Tibial artery (tissue), 4 donors: ENCODE measurements at regions not wholly inside any gene's neighbourhood (a gene's known extent, or its start where the extent isn't known, plus 50 kb on each side); places are given as distances from the start of the nearest gene placed in this dataset.

Source experiments
- DNase-seq, 2 donors: peaks; one replicate each; pipeline ENCODE4 v3.0.0-alpha.2; 2019
- H3K27ac ChIP-seq, 2 donors: fragments of 200-600 bp; sonication (generic) in 1 of 2; 1 replicate in 1 of 2; 2 replicates in 1 of 2; pipeline ENCODE4 v1.5.1; 2018 to 2019; ENCODE audit warnings: mild to moderate bottlenecking in 1 of 2
- H3K27me3 ChIP-seq, 2 donors: fragments of 200-600 bp; sonication (generic) in 1 of 2; one replicate each; pipeline versions ENCODE4 v1.5.1 to v1.6.0; 2016 to 2019
- H3K36me3 ChIP-seq, 3 donors: fragments of 200-600 bp; sonication (generic) in 2 of 3; one replicate each; pipeline ENCODE4 v1.5.1; 2016 to 2019; ENCODE audit warnings: mild to moderate bottlenecking in 2 of 3
- H3K4me1 ChIP-seq, 4 donors: fragments of 200-600 bp; sonication (generic) in 2 of 4; 1 replicate in 3 of 4; 2 replicates in 1 of 4; pipeline ENCODE4 v1.5.1; 2016 to 2019
- H3K4me3 ChIP-seq, 2 donors: fragments of 200-600 bp; sonication (generic) in 1 of 2; 1 replicate in 1 of 2; 2 replicates in 1 of 2; pipeline ENCODE4 v1.5.1; 2018 to 2019; ENCODE audit warnings: mild to moderate bottlenecking in 2 of 2
- H3K9me3 ChIP-seq, 3 donors: fragments of 200-600 bp; sonication (generic) in 1 of 3; one replicate each; pipeline ENCODE4 v1.5.1; 2016 to 2019
- intact Hi-C: fragments of 100-400 bp; cut with DNase I; formaldehyde crosslinking; loops from one replicate; pipeline ENCODE4 v1.15.0; 2023; ENCODE audit warnings: low total_unique reads
- TF ChIP-seq, protein P1 (sequence below), 2 experiments: fragments of 200-600 bp in 1 of 2; fragments of 450-650 bp in 1 of 2; IDR thresholded peaks; one replicate each; pipeline ENCODE4 v1.5.1; 2017 to 2019; ENCODE audit warnings: antibody characterized with exemption in 2 of 2, mild to moderate bottlenecking in 1 of 2, moderate library complexity in 1 of 2

- TF ChIP-seq, protein P1, sequence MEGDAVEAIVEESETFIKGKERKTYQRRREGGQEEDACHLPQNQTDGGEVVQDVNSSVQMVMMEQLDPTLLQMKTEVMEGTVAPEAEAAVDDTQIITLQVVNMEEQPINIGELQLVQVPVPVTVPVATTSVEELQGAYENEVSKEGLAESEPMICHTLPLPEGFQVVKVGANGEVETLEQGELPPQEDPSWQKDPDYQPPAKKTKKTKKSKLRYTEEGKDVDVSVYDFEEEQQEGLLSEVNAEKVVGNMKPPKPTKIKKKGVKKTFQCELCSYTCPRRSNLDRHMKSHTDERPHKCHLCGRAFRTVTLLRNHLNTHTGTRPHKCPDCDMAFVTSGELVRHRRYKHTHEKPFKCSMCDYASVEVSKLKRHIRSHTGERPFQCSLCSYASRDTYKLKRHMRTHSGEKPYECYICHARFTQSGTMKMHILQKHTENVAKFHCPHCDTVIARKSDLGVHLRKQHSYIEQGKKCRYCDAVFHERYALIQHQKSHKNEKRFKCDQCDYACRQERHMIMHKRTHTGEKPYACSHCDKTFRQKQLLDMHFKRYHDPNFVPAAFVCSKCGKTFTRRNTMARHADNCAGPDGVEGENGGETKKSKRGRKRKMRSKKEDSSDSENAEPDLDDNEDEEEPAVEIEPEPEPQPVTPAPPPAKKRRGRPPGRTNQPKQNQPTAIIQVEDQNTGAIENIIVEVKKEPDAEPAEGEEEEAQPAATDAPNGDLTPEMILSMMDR (IDR thresholded peaks at IDR 0.05) = no peak
- no peak overlapping the region for H3K4me3 ChIP-seq
- no peak overlapping the region for H3K27ac ChIP-seq
- H3K36me3 ChIP-seq = no peaks in the 10 kb centered on the region
- intact Hi-C loops = no loop called here
- H3K27me3 ChIP-seq = no peaks in the 10 kb centered on the region
- no peaks in the 10 kb centered on the region for H3K9me3 ChIP-seq
- no peak for DNase-seq
- peaks cover 0 to 12% (median 5%) of the 10 kb centered on the region in 4 donors for H3K4me1 ChIP-seq
These were observed 179.8 kb upstream of the UBL3 start for GRCh38 chr13:30030141-30030750.

DNA sequence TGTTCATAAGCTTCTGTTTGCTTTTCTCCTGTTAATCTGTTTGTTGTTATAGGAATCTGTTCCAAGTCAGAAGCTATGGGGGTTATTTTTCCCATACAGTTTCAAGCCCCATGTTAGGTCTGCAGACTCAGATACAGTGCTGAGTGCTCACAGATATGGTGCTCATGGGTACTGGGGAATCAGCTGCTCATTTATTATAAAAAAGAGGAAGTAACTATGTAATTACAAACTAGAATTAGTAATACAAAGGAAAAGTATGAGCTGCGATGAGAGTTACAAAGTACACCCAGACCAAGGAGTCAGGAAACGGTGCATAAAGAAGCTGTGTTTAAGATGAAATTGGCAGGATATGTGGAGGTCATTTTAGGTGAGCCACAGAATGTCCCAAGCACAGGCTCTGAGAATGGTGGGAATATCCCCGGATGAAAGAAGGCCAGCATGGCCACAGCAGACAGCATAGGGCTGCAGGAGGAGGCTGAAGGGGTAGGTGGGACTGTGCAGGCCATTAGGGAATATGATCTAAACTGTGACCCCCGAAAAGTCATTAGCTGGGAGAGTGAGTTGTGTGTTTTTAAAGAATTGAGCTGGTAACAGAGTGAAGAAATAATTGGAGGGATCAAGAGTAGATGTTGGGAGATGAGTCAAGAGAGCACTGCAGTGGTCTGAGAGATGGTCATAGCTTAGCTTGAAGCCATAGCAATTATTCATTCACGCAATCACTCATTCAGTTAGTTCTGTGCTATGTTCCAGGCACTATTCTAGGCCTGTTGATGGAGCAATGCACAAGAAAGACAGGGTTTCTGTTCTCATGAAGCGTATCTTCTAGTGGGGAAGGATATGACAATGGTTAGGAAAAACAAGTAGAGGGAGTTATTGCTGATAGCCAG is 177.4 kb upstream of the UBL3 start:
- H3K36me3 ChIP-seq = no peaks in the 10 kb centered on the region
- no peak for DNase-seq
- no peaks in the 10 kb centered on the region for H3K9me3 ChIP-seq
- TF ChIP-seq, protein P1 (IDR thresholded peaks at IDR 0.05) = no peak
- H3K4me1 ChIP-seq = no peaks in the 10 kb centered on the region
- H3K27me3 ChIP-seq = no peaks in the 10 kb centered on the region
- H3K4me3 ChIP-seq = no peak overlapping the region
- no peak overlapping the region for H3K27ac ChIP-seq
- intact Hi-C loops = no loop called here

- Histone ChIP-seq H3K4me3 (no peak overlapping the region), H3K36me3 (no peaks in the 10 kb centered on the region), H3K4me1 (no peaks in the 10 kb centered on the region), H3K9me3 (no peaks in the 10 kb centered on the region), H3K27me3 (no peaks in the 10 kb centered on the region), H3K27ac (no peak overlapping the region)
- TF ChIP-seq, protein P1 (IDR thresholded peaks at IDR 0.05) = no peak
- intact Hi-C loops = no loop called here
- no peak for DNase-seq
These were observed 176.5 kb upstream of the UBL3 start for GRCh38 chr13:30026909-30027308.

- Histone ChIP-seq H3K27me3 (no peaks in the 10 kb centered on the region), H3K9me3 (no peaks in the 10 kb centered on the region), H3K36me3 (no peaks in the 10 kb centered on the region), H3K4me3 (no peak overlapping the region), H3K27ac (no peak overlapping the region), H3K4me1 (no peaks in the 10 kb centered on the region)
- TF ChIP-seq, protein P1 (IDR thresholded peaks at IDR 0.05) = no peak
- intact Hi-C loops = no loop called here
- peak in 1 of 2 donors; percentile 31 for DNase-seq
These were observed 175.7 kb upstream of the UBL3 start for GRCh38 chr13:30026093-30026492.

DNA sequence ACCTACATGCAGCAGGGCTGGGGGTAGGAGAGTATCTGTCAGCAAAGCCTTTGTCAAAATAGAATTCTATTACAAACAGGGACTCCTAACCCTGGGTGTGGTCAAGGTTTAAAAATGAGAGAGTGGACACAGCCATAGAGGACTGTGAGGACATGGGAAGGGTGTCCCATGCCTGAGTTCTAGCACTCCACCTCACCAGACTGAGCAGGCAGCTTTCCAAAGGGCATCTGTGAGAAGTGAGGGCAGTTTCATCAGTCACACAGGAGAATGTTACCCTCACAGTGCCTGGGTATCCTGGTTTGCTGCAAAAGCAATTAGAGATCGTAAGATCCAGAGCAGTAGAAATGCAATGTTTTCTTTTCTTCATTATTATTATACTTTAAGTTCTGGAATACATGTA is 174.9 kb upstream of the UBL3 start:
- Histone ChIP-seq H3K36me3 (no peaks in the 10 kb centered on the region), H3K4me1 (no peaks in the 10 kb centered on the region), H3K4me3 (no peak overlapping the region), H3K9me3 (no peaks in the 10 kb centered on the region), H3K27ac (no peak overlapping the region), H3K27me3 (no peaks in the 10 kb centered on the region)
- intact Hi-C loops = no loop called here
- TF ChIP-seq, protein P1 (IDR thresholded peaks at IDR 0.05) = no peak
- DNase-seq = no peak
